ENCODE measurements at regions not wholly inside any gene's neighbourhood (a gene's known extent, or its start where the extent isn't known, plus 50 kb on each side); places are given as distances from the start of the nearest gene placed in this dataset.

- TF ChIP-seq CTCF (IDR thresholded peaks at IDR 0.05), result no peak
- Histone ChIP-seq H3K9me3 (no peaks in the 10 kb centered on the region), H3K27me3 (ENCODE audit: low read depth) (no peaks in the 10 kb centered on the region), H3K27ac (no peak overlapping the region), H3K36me3 (no peaks in the 10 kb centered on the region), H3K4me1 (no peaks in the 10 kb centered on the region), H3K4me3 (no peak overlapping the region)
- DNase-seq (no peak), ATAC-seq (no peak)
- intact Hi-C loops (cut with DNase I), result no loop called here
Observed at GRCh38 chr2:180905461-180905860, 74.9 kb upstream of the UBE2E3 start.

GRCh38 chr2:180905002-180905401 is 75.4 kb upstream of the UBE2E3 start:
- no peaks in the 10 kb centered on the region for H3K36me3 ChIP-seq
- intact Hi-C loops (cut with DNase I), result no loop called here
- H3K4me3 ChIP-seq, result no peak overlapping the region
- no peak for ATAC-seq
- no peak for DNase-seq
- no peak for TF ChIP-seq CTCF (IDR thresholded peaks at IDR 0.05)
- no peaks in the 10 kb centered on the region for H3K9me3 ChIP-seq
- no peaks in the 10 kb centered on the region for H3K27me3 ChIP-seq (ENCODE audit: low read depth)
- H3K27ac ChIP-seq, result no peak overlapping the region
- H3K4me1 ChIP-seq, result no peaks in the 10 kb centered on the region

GRCh38 chr2:180901331-180901730 is 79.1 kb upstream of the UBE2E3 start:
- no peaks in the 10 kb centered on the region for H3K36me3 ChIP-seq
- H3K9me3 ChIP-seq, result no peaks in the 10 kb centered on the region
- no peaks in the 10 kb centered on the region for H3K27me3 ChIP-seq (ENCODE audit: low read depth)
- no peak for ATAC-seq
- TF ChIP-seq CTCF (IDR thresholded peaks at IDR 0.05), result no peak
- H3K27ac ChIP-seq, result no peak overlapping the region
- DNase-seq, result no peak
- H3K4me3 ChIP-seq, result no peak overlapping the region
- H3K4me1 ChIP-seq, result no peaks in the 10 kb centered on the region
- intact Hi-C loops (cut with DNase I), result no loop called here

GRCh38 chr2:180893752-180894151 is 86.7 kb upstream of the UBE2E3 start:
- intact Hi-C loops (cut with DNase I), result no loop called here
- H3K27ac ChIP-seq, result no peak overlapping the region
- no peaks in the 10 kb centered on the region for H3K9me3 ChIP-seq
- H3K4me3 ChIP-seq, result no peak overlapping the region
- DNase-seq (no peak), ATAC-seq (no peak)
- TF ChIP-seq CTCF (IDR thresholded peaks at IDR 0.05), result no peak
- no peaks in the 10 kb centered on the region for H3K27me3 ChIP-seq (ENCODE audit: low read depth)
- no peaks in the 10 kb centered on the region for H3K36me3 ChIP-seq
- no peaks in the 10 kb centered on the region for H3K4me1 ChIP-seq

GRCh38 chr2:180892091-180892490 is 88.3 kb upstream of the UBE2E3 start:
- DNase-seq (no peak), ATAC-seq (no peak)
- no peak overlapping the region for H3K4me3 ChIP-seq
- TF ChIP-seq CTCF (IDR thresholded peaks at IDR 0.05), result no peak
- intact Hi-C loops (cut with DNase I), result no loop called here
- H3K27me3 ChIP-seq (ENCODE audit: low read depth), result no peaks in the 10 kb centered on the region
- no peaks in the 10 kb centered on the region for H3K9me3 ChIP-seq
- no peak overlapping the region for H3K27ac ChIP-seq
- no peaks in the 10 kb centered on the region for H3K4me1 ChIP-seq
- no peaks in the 10 kb centered on the region for H3K36me3 ChIP-seq

- TF ChIP-seq CTCF (IDR thresholded peaks at IDR 0.05), result no peak
- no peaks in the 10 kb centered on the region for H3K36me3 ChIP-seq
- H3K4me1 ChIP-seq, result no peaks in the 10 kb centered on the region
- no peaks in the 10 kb centered on the region for H3K9me3 ChIP-seq
- intact Hi-C loops (cut with DNase I), result no loop called here
- no peaks in the 10 kb centered on the region for H3K27me3 ChIP-seq (ENCODE audit: low read depth)
- H3K4me3 ChIP-seq, result no peak overlapping the region
- no peak for ATAC-seq
- DNase-seq, result no peak
- no peak overlapping the region for H3K27ac ChIP-seq
Observed at GRCh38 chr2:180891360-180891759, 89.0 kb upstream of the UBE2E3 start.
